Stromal cell of bone marrow (primary cell): ENCODE measurements at regions not wholly inside any gene's neighbourhood (a gene's known extent, or its start where the extent isn't known, plus 50 kb on each side); places are given as distances from the start of the nearest gene placed in this dataset.

ENCODE experiments used
- DNase-seq: peaks from one replicate; pipeline ENCODE4 v3.0.0-alpha.2; 2012; ENCODE audit warnings: low read depth

DNA sequence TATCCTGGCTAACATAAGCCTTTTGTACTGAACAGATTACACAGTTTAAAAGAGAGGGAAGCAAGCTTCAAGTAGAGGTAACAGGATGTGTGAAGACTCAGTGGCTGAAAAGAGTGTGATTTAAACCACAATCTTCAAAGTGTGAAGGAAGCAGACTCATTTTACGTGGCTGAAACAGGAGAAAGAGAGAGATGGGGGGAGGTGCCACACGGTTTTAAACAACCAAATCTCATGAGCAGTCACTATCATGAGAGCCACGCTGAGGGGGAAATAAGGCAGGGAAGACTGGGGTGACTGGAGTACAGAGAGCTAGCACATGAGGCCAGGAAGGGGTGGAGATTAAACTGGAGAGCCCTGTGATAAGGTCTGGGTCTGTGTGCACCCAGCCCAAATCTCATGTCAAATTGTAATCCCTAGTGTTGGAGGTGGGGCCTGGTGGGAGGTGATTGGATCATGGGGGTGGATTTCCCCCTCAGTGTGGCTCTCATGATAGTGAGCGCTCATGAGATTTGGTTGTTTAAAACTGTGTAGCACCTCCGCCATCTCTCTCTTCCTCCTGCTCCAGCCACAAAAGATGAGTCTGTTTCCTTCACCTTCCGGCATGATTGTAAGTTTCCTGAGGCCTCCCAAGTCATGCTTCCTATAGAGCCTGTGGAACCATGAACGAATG, 318.6 kb upstream of the CD180 start:
- DNase-seq = no peak

- DNase-seq = no peak
Measured at GRCh38 chr5:67512758-67513157, 316.2 kb upstream of the CD180 start.

- DNase-seq = no peak
Measured at GRCh38 chr5:67511911-67512310, 315.3 kb upstream of the CD180 start.

DNA sequence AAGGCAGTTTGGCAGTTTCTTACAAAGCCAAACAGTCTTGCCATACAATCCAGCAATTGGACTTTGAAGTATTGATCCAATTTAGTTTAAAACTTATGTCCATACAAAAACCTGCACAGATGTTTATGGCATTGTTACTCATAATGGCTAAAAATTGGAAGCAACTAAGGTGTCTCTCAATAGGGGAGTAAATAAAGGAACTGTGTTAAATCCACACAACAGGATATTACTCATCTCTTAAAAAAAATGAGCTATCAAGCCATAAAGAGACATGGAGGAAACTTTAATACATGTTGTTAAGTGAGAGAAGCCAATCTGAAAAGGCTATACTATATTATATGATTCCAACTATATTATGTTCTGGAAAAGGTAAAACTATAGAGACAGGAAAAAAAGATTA, 313.6 kb upstream of the CD180 start:
- DNase-seq = no peak

DNA sequence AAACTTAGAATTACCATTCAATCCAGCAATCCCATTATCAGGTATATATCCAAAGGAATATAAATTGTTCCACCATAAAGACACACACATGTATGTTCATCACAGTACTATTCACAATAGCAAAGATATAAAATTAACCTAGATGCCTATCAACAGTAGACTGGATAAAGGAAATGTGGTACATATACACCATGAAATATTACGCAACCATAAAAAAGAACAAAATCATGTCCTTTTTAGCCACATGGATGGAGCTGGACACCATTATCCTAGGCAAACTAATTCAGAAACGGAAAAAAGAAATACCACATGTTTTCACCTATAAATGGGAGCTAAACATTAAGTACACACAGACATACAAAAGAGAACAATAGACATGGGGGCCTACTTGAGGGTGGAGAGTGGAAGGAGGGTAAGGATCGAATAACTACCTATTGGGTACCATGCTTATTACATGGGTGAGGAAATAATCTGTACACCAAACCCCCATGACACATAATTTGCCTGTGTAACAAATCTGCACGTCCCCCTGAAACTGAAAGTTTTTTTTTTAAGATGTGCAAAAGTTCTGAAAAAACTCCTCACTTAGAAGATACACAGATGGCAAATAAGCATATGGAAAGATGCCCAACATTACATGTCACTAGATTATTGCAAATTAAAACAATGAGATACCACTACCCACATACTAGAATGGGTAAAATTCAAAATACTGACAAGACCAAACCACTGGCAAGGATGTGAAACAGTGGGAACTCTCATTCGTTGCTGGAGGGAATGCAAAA, 313.0 kb upstream of the CD180 start:
- DNase-seq = no peak

DNA sequence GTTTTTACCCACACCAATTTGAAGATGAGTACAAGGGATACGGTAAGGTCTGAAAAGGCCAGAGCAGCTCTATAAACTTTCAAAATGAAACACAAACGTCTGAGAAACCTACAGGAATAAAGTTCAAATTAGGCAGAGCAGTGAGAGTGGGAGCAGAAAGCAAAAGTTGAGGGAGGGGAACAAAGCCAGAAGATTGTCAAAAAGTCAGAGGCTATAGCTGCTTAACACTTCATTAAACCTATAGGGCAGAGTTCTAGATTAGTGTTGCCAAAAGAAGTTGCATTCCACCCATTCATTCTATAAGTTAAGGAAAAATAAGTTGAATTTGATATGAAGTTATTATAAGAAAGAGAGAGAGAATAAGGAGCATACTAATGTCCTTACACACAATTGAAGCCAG, 309.6 kb upstream of the CD180 start:
- no peak for DNase-seq

DNA sequence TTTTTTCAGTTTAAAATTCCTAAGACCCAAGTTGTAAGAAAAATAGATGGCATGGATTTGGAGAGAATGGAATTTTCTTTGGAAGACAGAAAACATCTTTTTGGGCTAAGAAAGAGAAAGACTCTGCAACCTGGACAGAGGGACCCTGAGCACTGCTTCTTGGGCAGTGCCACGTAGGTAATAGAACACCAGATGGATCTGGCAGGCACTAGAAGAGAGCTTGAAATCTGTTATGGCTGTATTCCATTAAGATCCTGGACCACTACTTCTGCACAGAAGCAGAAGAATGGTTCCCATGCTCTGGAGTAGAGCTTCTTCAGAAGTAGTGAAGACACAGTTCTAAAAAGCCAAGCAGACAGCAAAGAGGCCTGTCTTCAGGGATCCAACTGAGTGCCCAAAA, 306.4 kb upstream of the CD180 start:
- no peak for DNase-seq

DNA sequence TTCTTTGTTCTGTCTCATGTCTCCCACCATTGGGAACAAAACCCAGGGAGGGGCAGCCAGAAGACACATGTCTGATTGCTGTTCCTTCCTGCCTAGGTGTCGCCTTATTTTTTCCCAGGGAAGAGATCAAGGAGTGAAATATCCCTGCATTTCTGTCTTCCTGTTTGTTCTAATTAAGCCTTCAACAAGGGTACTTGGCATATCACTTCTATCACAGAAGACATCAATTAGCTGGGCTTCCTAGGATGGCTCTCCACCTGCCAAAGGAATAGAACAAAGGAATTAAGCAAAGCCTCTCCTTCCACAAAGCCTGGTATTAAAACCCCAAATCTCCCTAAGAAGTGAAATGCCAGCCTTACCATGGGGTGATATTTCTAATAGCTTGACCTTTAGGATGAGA, 299.5 kb upstream of the CD180 start:
- no peak for DNase-seq

- no peak for DNase-seq
Measured at GRCh38 chr5:67495072-67495471, 298.5 kb upstream of the CD180 start.

- DNase-seq = no peak
Measured at GRCh38 chr5:67494186-67494855, 297.7 kb upstream of the CD180 start.

DNA sequence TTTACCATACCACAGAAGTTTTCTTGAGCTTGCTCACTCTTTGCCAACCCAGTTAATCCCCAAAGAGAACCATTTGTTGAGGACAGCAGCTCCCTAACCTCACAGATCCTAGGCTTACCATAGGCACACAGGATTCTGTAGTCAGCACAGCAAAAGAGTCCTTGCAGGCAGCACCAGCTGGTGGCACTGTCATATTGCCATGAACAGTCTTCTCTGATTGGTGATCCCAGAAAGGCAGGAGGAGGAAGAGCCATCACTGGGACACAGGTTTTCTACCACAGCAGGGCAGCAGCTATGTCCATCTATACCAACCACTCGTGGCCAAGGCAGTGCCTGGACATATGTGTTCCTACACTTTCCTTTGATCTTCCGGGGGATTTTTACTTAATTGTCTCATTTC, 297.1 kb upstream of the CD180 start:
- DNase-seq = no peak

DNA sequence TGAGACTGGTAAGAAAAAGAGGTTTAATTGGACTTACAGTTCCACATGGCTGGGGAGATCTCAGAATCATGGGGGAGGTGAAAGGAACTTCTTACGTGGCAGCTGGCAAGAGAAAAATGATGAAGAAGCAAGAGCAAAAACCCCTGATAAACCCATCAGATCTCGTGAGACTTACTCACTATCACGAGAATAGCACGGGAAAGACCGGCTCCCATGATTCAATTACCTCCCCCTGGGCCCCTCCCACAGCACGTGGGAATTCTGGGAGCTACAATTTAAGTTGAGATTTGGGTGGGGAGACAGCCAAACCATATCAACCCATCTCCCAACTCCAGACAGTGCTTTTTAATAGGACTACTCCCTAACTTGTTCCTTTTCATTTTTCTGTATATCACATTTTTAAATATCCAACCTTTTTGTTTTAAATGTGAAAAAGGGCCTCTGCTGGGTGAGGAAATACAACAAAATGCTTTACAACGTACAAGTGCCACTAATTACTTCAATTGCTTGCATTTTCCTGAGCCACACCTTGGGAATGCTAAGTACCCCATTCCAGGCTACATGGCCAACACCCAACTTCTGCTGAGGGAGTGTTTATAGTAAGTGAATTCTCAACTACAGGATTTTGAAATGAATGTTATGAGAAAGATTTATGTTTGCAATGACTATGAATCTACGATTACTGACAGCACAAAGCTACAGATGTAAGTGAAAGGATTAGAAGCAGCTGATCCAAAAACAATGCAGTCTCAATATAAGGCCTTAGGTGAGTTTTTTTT, 294.1 kb upstream of the CD180 start:
- no peak for DNase-seq

DNA sequence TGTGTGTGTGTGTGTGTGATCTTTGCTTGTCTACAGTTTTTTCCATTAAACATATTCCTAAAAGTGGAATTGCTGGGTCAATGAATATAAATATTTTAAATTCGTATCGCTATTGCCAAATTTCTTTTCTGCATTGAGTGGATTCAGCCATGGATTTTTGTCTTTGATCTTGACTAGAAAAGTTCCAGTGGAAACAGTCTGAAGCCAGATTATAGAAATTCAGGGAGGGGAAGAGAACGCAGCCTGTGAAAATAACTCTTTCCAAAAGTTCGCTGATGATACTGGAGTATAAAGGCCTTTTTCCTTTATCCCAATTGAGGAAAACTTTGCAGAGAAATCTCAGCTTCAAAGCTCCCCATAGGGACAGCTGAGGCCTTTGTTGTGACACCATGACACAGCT, 292.3 kb upstream of the CD180 start:
- no peak for DNase-seq

DNA sequence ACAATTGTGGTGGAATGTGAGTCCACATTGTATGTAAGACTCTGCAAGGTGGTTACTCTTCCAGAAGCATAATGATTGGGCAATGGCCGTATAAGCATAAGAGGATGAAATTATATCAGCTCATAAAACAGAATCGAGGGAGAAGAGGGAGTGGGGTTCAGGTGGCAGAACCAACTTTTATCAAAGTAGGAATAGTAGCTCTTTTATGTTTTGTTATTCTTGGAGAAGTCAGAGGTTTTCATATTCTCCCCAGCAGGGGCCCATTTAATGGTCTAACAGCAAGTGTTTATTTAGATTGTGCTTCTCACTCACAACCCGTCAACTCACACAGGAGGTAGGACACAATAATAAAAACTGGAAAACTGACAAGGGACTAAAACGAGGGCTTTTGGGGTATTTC, 291.3 kb upstream of the CD180 start:
- no peak for DNase-seq

DNA sequence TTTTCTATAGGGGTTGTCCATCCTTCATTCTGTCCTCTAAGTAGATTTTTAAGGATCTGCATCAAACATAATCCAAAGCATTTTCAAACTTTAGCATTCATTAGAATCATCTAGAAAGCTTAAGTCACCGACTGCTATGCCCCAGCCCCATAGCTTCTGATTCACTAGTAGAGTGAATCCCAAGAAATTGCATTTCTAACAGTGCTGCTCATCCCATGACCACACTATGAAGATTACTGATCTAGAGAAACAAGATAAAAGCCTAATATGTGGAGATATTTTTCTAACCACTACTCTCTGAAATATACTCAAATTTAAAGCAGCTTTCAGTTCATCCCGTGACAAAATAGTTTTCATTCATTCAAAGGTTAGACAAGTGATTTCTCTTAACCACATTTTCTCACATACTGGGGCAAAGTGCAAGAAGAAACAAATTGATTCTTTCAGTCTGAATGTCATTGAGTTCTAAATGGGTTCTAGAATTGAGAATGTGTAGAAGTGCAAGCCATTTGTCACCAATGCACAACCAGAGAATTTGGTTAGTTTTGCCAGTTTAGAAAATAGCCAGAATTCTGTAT, 286.9 kb upstream of the CD180 start:
- DNase-seq = no peak

DNA sequence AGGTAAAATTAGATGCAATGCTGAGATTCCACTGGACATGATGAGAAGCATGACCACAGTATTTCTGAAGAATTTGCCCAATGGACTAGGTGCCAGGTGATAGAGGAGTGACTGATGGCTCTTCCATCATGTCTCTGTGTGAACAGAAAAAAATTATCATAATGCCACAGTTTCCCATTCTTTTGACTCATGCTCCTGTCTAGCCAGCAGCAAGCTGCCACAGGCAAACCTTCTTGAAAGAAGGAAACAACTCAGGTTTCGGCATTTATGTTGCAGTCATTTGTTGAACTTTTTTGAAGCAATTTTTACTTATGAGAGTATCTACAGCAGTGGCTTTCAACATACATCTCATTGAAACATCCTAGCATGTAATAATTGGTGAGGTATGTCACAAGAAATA, 284.8 kb upstream of the CD180 start:
- no peak for DNase-seq

GRCh38 chr5:67478337-67478736, 281.7 kb upstream of the CD180 start:
- DNase-seq = no peak

DNA sequence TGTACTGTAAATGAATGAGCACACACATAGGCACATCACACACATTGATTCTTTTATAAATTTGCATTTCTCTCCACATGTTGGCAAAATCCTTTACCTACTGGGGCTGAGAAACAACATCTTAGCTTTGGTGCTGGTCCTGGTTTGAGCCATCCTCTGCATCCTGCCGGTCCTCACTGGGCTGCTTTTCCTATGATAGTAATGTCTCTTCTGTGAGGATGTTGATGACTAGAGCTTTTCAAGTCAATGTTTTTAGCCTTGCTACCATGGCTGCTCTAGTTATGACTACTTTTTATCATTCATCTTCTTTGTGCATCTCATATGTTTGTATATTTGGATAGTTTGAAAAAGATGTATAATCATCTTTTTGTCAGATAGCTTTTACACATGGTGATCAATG, 280.4 kb upstream of the CD180 start:
- no peak for DNase-seq

DNA sequence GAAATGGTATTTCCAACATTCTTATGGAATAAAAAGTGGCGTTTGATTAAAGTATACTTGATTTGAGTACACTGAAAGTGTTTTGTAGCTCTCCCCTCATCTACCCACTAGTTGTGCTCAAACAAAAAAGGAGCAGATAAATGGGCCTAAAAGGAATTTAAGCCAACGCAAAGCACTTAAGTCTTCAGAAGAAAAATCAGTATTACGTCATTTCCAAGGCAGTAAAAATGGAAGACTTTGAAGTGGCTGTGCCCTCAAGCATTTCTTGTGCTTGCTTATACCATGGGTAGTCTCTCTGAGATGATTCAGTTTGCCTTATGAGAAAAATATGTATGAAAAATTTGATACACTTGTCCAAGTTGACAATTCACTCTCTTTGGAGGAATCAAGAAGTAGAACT, 279.9 kb upstream of the CD180 start:
- DNase-seq = no peak

DNA sequence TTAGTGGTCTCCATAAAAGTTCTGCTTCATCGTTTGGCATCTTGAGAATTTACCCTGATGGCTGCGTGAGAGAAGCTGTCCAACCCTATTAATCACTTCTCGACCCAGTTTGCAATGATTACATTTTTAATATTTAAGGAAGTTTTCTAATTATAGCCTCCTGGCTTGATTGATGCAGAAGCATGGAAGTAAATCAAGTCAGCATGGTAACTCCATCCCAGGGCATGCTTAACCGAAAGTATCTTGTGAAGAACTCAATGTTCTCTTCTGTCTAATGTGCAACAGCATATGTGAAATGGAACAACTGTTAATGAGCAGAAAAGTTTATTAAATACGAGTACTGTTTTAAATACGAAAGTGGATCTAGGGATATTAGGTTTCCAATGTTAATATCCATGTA, 278.9 kb upstream of the CD180 start:
- no peak for DNase-seq

DNA sequence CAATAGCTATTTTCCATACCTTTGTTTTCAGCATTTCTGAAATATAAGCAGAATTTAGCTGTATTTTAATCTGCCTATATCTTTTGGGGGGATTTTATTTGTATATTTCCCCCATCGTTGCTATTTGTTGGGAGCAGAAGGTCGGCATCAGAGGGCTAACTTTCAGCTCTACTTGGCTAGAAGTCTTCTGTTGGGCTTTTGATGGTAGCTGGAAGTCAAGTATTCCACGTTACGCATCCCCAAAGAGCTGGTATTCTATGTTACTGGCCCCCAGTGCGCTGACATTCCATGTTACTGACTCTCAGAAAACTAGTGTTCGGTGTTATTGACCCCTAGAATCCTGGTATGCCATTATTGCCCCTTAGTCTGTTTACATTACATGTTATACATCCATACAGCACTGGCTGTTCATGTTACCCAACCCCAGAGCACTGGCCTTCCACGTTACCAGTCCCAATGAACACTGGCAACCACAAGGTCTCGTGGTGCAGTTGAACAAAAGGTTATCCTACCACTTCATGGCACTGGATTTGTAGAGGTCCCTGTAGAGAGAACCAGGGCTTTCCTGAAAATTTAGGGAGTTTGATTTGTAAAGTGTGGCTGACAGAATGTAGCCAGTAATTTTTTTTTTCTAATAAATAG, 278.1 kb upstream of the CD180 start:
- no peak for DNase-seq

DNA sequence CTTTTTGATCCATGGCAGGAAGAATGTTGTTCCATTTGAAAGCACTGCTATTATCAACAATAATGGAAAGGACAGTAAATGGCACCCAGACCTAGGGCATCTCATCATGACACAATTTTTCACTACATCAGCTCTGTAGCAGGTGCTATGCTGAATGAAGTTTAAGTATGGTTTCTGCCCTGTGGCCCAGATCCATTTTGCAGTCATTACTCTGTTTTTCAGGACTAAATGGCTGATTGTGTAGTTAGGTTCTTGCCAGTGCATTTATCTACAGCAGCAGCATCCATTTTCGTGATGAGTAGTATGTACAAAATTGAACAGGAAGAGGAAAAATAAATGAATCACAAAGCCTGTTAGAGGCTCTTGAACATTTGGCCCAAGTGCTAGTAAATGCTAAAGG, 270.5 kb upstream of the CD180 start:
- no peak for DNase-seq
